ENCODE measurements at regions not wholly inside any gene's neighbourhood (a gene's known extent, or its start where the extent isn't known, plus 50 kb on each side); places are given as distances from the start of the nearest gene placed in this dataset.

DNA sequence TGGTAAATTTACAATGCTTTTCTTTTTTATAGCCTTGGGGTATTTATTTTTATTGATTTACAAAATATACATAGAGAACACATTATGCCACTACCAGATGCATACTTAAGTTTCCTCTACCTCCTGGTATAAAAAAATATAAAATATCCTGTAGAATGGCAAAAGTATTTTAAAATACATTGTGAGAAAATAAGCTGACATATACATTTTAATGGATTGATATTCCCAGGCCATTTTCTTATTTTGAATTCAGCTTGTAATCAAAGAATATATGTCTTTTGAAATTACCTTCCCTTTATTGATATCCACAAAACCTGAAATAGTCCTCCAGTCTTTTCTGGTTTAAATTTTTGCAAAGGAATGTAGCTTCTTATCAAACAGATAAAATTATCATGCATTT lies 923.9 kb downstream of the CDH18 start:
- BruUV-seq (replicated peaks) = no TSS peak
- TF ChIP-seq BRF1 (IDR thresholded peaks at IDR 0.05; ENCODE audit: borderline replicate concordance, extremely low read depth, insufficient read length) = no peak
- no peak for TF ChIP-seq NR2F6 (CRISPR knock-in tag; IDR thresholded peaks at IDR 0.05)
- 0 out of 2 replicates have a peak, but pooled peaks have one; percentile 36 for TF ChIP-seq MAFF (IDR thresholded peaks at IDR 0.05; ENCODE audit: low read length)
- peak; percentile 27; the same call in 1 of the 2 replicates for TF ChIP-seq MAFK (IDR thresholded peaks at IDR 0.05; ENCODE audit: low read length)
- TF ChIP-seq C11orf30 (IDR thresholded peaks at IDR 0.05; ENCODE audit: low read depth) = peak; percentile 42
- TF ChIP-seq ZNF316 (IDR thresholded peaks at IDR 0.05) = peak; percentile 76
- no peak for TF ChIP-seq ZNF354B (CRISPR knock-in tag; IDR thresholded peaks at IDR 0.05)
- ChIA-PET CTCF (ENCODE audit: low intra/inter-chr PET ratio) (no interaction called here), POLR2A (no interaction called here)
- in situ Hi-C loops (cut with MboI) = no loop called here
- H3K4me2 ChIP-seq (ENCODE audit: insufficient read depth, low read length) = no peak overlapping the region
- no peaks in the 10 kb centered on the region for H3K9me1 ChIP-seq (ENCODE audit: control insufficient read depth, insufficient read depth, low read length)
- H3K79me2 ChIP-seq (ENCODE audit: control insufficient read depth, insufficient read depth, low read length) = no peaks in the 10 kb centered on the region
- H3K4me1 ChIP-seq (replicated peaks in 1 of 2; ENCODE audit: control insufficient read depth in 2 of 2, insufficient read depth in 2 of 2, low read length in 2 of 2) = no peaks in the 10 kb centered on the region
- no peak for FAIRE-seq
- ATAC-seq = no peak
- H4K20me1 ChIP-seq (replicated peaks; ENCODE audit: control insufficient read depth, insufficient read depth, low read length) = no peaks in the 10 kb centered on the region
- H2AFZ ChIP-seq (ENCODE audit: low read depth, low read length) = no peak overlapping the region
- no peaks in the 10 kb centered on the region for H3K36me3 ChIP-seq (ENCODE audit: control insufficient read depth, insufficient read depth, low read length)
- intact Hi-C loops (cut with micrococcal nuclease) = no loop called here
- H3K27me3 ChIP-seq (ENCODE audit: control insufficient read depth in 2 of 2, insufficient read depth in 2 of 2, low read length in 2 of 2) = no peaks in the 10 kb centered on the region
- peaks cover 2% of the 10 kb centered on the region; the same call in 1 of the 2 replicates for H3K9me3 ChIP-seq (replicated peaks; ENCODE audit: control insufficient read depth, insufficient read depth, low read depth, low read length)
- no peak for DNase-seq (ENCODE audit: extremely low read depth in 1 of 4, low spot score in 3 of 4)
- H3K27ac ChIP-seq (ENCODE audit: extremely low read depth, low read depth, low read length) = no peak overlapping the region
- no peak overlapping the region for H3K9ac ChIP-seq (ENCODE audit: insufficient read depth in 1 of 2, low read depth in 2 of 2, low read length in 2 of 2)
- no peak overlapping the region for H3K4me3 ChIP-seq

DNA sequence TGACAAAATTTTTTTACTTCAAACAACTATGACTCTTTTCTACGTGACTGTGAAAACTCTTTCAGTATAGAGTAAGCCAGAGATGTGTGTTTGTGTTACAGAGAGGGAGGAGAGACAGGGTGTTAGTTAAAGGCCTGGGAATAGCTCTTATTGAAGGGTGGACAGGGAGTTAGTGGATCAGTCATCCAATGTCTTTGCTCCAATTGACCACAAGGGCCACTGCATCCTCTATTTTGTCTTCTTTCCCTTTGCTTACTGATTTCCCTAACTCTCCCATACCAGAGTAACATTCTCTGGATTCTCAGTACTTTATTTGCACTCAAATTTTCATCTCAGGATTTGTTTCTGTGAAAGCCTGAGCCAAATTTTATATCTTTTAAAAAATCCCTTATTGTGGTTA lies 920.3 kb downstream of the CDH18 start:
- no peak for DNase-seq (ENCODE audit: extremely low read depth in 1 of 4, low spot score in 3 of 4)
- no peak overlapping the region for H3K9ac ChIP-seq (ENCODE audit: insufficient read depth in 1 of 2, low read depth in 2 of 2, low read length in 2 of 2)
- no peaks in the 10 kb centered on the region for H3K4me1 ChIP-seq (replicated peaks in 1 of 2; ENCODE audit: control insufficient read depth in 2 of 2, insufficient read depth in 2 of 2, low read length in 2 of 2)
- no peaks in the 10 kb centered on the region for H3K27me3 ChIP-seq (ENCODE audit: control insufficient read depth in 2 of 2, insufficient read depth in 2 of 2, low read length in 2 of 2)
- no peaks in the 10 kb centered on the region for H3K36me3 ChIP-seq (ENCODE audit: control insufficient read depth, insufficient read depth, low read length)
- no peak overlapping the region for H3K27ac ChIP-seq (ENCODE audit: extremely low read depth, low read depth, low read length)
- FAIRE-seq = no peak
- peaks cover 2% of the 10 kb centered on the region; the same call in 1 of the 2 replicates for H3K9me3 ChIP-seq (replicated peaks; ENCODE audit: control insufficient read depth, insufficient read depth, low read depth, low read length)
- no TSS peak for BruUV-seq (replicated peaks)
- intact Hi-C loops (cut with micrococcal nuclease) (no loop called here), in situ Hi-C loops (cut with MboI) (no loop called here)
- WGBS (ENCODE audit: insufficient coverage, low coverage, missing lambda C conversion rate) = 24% methylated on average over 1 of the region's 1 CpG
- no peak overlapping the region for H3K4me2 ChIP-seq (ENCODE audit: insufficient read depth, low read length)
- ChIA-PET CTCF (ENCODE audit: low intra/inter-chr PET ratio) (no interaction called here), POLR2A (no interaction called here)
- no peak overlapping the region for H3K4me3 ChIP-seq
- no peaks in the 10 kb centered on the region for H4K20me1 ChIP-seq (replicated peaks; ENCODE audit: control insufficient read depth, insufficient read depth, low read length)
- no peak for ATAC-seq
- no peak overlapping the region for H2AFZ ChIP-seq (ENCODE audit: low read depth, low read length)
- no peaks in the 10 kb centered on the region for H3K9me1 ChIP-seq (ENCODE audit: control insufficient read depth, insufficient read depth, low read length)
- 0 out of 3 replicates have a peak, but pooled peaks cover 2% of the 10 kb centered on the region for H3K79me2 ChIP-seq (ENCODE audit: control insufficient read depth, insufficient read depth, low read length)
- no peak for TF ChIP-seq TSC22D4 (tag; IDR thresholded peaks at IDR 0.05)
- TF ChIP-seq HDAC3 (IDR thresholded peaks at IDR 0.05; ENCODE audit: borderline replicate concordance, partially characterized antibody) = no peak
- no peak for TF ChIP-seq MED1 (CRISPR knock-in tag; IDR thresholded peaks at IDR 0.05; ENCODE audit: borderline replicate concordance)
- TF ChIP-seq CCNT2 (IDR thresholded peaks at IDR 0.05; ENCODE audit: borderline replicate concordance, extremely low read depth, insufficient read length, low read depth, low read length) = no peak
- no peak for TF ChIP-seq DPF2 (IDR thresholded peaks at IDR 0.05)
- no peak for TF ChIP-seq RBM25 (IDR thresholded peaks at IDR 0.05; ENCODE audit: low read depth, low read length, severe bottlenecking)
- TF ChIP-seq ETV5 (CRISPR knock-in tag; IDR thresholded peaks at IDR 0.05; ENCODE audit: low read depth) = no peak
- TF ChIP-seq ZNF780A (CRISPR knock-in tag; IDR thresholded peaks at IDR 0.05) = no peak
- TF ChIP-seq ZNF444 (CRISPR knock-in tag; IDR thresholded peaks at IDR 0.05) = no peak
- no peak for TF ChIP-seq E2F6 (IDR thresholded peaks at IDR 0.05; ENCODE audit: borderline replicate concordance in 1 of 2, extremely low read depth in 1 of 2, insufficient read depth in 1 of 2, insufficient read length in 1 of 2, low read depth in 1 of 2, low read length in 1 of 2, poor library complexity in 1 of 2, severe bottlenecking in 1 of 2)
- no peak for TF ChIP-seq TCF15 (CRISPR knock-in tag; IDR thresholded peaks at IDR 0.05)
- TF ChIP-seq ZNF165 (CRISPR knock-in tag; IDR thresholded peaks at IDR 0.05; ENCODE audit: borderline replicate concordance) = no peak
